SU-DHL-6 (cell line): ENCODE measurements at regions not wholly inside any gene's neighbourhood (a gene's known extent, or its start where the extent isn't known, plus 50 kb on each side); places are given as distances from the start of the nearest gene placed in this dataset.

Experiments
- H2AFZ ChIP-seq: fragments of 200-600 bp; sonication (generic); 2 replicates; pipeline ENCODE4 v1.6.1; 2014; ENCODE audit warnings: low read depth, mild to moderate bottlenecking, moderate library complexity, mixed read lengths, antibody characterized with exemption, low read length; ENCODE audit not compliant: severe bottlenecking
- H3F3A ChIP-seq: fragments of 200-600 bp; shearing (Covaris generic); 2 replicates; pipeline ENCODE4 v1.6.0; 2016; ENCODE audit warnings: antibody characterized with exemption, mild to moderate bottlenecking; ENCODE audit not compliant: insufficient read depth
- H3K27ac ChIP-seq: fragments of 200-600 bp; sonication (generic); 2 replicates; pipeline ENCODE4 v1.5.1; 2016; ENCODE audit warnings: low read depth, mild to moderate bottlenecking, low read length, moderate library complexity, mixed read lengths
- H3K27me3 ChIP-seq: fragments of 200-600 bp; sonication (generic), shearing (Covaris generic); 2 replicates; pipeline ENCODE4 v1.6.0; 2014; ENCODE audit warnings: mild to moderate bottlenecking, low read length
- H3K36me3 ChIP-seq: fragments of 200-600 bp; sonication (generic); 2 replicates; pipeline ENCODE4 v1.6.1; 2014; ENCODE audit warnings: mild to moderate bottlenecking, low read length, mixed read lengths
- H3K4me2 ChIP-seq: fragments of 300-600, 200-600 bp; shearing (Covaris generic), sonication (generic); 2 replicates; pipeline ENCODE4 v1.6.0; 2014; ENCODE audit warnings: low read length, low read depth, mild to moderate bottlenecking; ENCODE audit not compliant: poor library complexity, severe bottlenecking
- H3K4me3 ChIP-seq: fragments of 200-600 bp; sonication (generic); 2 replicates; pipeline ENCODE4 v1.5.1; 2014; ENCODE audit warnings: antibody characterized with exemption, low read length, mild to moderate bottlenecking, mixed read lengths; ENCODE audit not compliant: insufficient read depth, poor library complexity, severe bottlenecking
- H3K79me2 ChIP-seq: fragments of 200-600 bp; sonication (generic); 2 replicates; pipeline ENCODE4 v1.6.1; 2014; ENCODE audit warnings: mild to moderate bottlenecking, low read length, moderate library complexity; ENCODE audit not compliant: insufficient read depth
- H3K9ac ChIP-seq: fragments of 200-600 bp; sonication (generic); 2 replicates; pipeline ENCODE4 v1.7.0; 2014; ENCODE audit warnings: mild to moderate bottlenecking, low read length
- H3K9me2 ChIP-seq: fragments of 200-600 bp; sonication (generic); replicated peaks from 2 replicates; pipeline ENCODE4 v1.6.1; 2014; ENCODE audit warnings: low read length; ENCODE audit not compliant: insufficient read depth
- H3K9me3 ChIP-seq: fragments of 200-600 bp; sonication (generic); 2 replicates; pipeline ENCODE4 v1.6.1; 2014; ENCODE audit warnings: low read length, mixed read lengths; ENCODE audit not compliant: insufficient read depth
- H4K20me1 ChIP-seq: fragments of 200-600 bp; sonication (generic); 2 replicates; pipeline ENCODE4 v1.6.1; 2014; ENCODE audit warnings: low read depth, mild to moderate bottlenecking, antibody characterized with exemption, low read length, moderate library complexity, mixed read lengths
- EZH2phosphoT487 ChIP-seq: fragments of 200-600 bp; sonication (generic), shearing (Covaris generic); conservative IDR thresholded peaks from 2 replicates; pipeline ENCODE4 v1.6.1; 2018; ENCODE audit warnings: mild to moderate bottlenecking, antibody characterized with exemption, low read length, moderate library complexity, mixed read lengths
- TF ChIP-seq, protein P1 (sequence below): fragments of 200-600 bp; sonication (generic); IDR thresholded peaks from one replicate; pipeline ENCODE4 v1.5.1; 2017; ENCODE audit warnings: antibody characterized with exemption, mild to moderate bottlenecking, low read length, moderate library complexity; ENCODE audit not compliant: insufficient read depth, poor library complexity, severe bottlenecking

DNA sequence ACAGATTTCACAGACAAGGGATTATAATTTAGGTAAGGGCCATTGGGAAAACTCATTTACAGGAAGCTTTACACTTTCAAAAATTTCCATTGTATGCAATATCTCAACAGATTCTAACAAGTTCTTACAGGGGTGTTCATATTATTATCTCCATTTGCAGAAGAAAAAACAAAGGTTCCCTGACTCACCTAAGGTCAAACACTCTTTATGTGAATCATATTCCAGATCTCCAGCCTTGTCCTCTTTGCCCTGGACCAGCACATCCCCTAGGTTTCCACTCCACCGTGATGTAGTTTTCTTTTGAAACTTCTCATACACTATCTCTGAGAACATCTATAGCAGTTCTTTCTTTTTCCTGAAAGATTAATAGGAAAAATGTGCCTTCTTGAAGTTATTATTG is 96.4 kb upstream of the HS3ST1 start:
- Histone ChIP-seq H3K79me2 (no peaks in the 10 kb centered on the region), H3F3A (no peaks in the 10 kb centered on the region), H3K27ac (no peak overlapping the region), H3K36me3 (no peaks in the 10 kb centered on the region), H3K9me3 (no peaks in the 10 kb centered on the region), H3K4me2 (no peak overlapping the region), H3K4me3 (no peak overlapping the region), H4K20me1 (no peaks in the 10 kb centered on the region), H3K9me2 (no peaks in the 10 kb centered on the region), H3K27me3 (no peaks in the 10 kb centered on the region), H2AFZ (no peak overlapping the region), H3K9ac (no peak overlapping the region)
- TF ChIP-seq, protein P1, sequence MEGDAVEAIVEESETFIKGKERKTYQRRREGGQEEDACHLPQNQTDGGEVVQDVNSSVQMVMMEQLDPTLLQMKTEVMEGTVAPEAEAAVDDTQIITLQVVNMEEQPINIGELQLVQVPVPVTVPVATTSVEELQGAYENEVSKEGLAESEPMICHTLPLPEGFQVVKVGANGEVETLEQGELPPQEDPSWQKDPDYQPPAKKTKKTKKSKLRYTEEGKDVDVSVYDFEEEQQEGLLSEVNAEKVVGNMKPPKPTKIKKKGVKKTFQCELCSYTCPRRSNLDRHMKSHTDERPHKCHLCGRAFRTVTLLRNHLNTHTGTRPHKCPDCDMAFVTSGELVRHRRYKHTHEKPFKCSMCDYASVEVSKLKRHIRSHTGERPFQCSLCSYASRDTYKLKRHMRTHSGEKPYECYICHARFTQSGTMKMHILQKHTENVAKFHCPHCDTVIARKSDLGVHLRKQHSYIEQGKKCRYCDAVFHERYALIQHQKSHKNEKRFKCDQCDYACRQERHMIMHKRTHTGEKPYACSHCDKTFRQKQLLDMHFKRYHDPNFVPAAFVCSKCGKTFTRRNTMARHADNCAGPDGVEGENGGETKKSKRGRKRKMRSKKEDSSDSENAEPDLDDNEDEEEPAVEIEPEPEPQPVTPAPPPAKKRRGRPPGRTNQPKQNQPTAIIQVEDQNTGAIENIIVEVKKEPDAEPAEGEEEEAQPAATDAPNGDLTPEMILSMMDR, result no peak
- no peak for TF ChIP-seq EZH2phosphoT487

DNA sequence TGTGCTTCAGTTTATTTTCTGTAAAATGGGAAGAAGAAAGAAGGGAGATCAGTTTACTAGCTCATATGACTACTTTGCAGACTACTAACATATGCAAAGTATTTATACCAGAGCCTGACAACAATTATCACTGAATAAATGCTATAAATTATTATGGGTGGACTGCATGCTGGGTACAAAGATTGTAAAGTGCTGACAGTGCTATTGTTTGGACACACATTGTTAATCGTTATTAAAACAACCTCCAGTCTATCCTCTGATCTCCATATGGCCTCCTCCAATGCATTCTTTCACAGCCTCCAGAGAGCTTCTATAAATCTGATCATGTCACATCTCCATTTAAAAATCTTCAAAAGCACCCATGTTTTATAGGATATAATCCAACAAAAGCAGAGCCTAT is 90.1 kb upstream of the HS3ST1 start:
- Histone ChIP-seq H3K9ac (no peak overlapping the region), H3K27me3 (no peaks in the 10 kb centered on the region), H3K36me3 (no peaks in the 10 kb centered on the region), H2AFZ (no peak overlapping the region), H3K79me2 (no peaks in the 10 kb centered on the region), H3K9me3 (no peaks in the 10 kb centered on the region), H3F3A (no peaks in the 10 kb centered on the region), H3K4me3 (no peak overlapping the region), H3K4me2 (no peak overlapping the region), H3K27ac (no peak overlapping the region), H4K20me1 (no peaks in the 10 kb centered on the region), H3K9me2 (no peaks in the 10 kb centered on the region)
- TF ChIP-seq EZH2phosphoT487, result no peak
- TF ChIP-seq, protein P1, result no peak

DNA sequence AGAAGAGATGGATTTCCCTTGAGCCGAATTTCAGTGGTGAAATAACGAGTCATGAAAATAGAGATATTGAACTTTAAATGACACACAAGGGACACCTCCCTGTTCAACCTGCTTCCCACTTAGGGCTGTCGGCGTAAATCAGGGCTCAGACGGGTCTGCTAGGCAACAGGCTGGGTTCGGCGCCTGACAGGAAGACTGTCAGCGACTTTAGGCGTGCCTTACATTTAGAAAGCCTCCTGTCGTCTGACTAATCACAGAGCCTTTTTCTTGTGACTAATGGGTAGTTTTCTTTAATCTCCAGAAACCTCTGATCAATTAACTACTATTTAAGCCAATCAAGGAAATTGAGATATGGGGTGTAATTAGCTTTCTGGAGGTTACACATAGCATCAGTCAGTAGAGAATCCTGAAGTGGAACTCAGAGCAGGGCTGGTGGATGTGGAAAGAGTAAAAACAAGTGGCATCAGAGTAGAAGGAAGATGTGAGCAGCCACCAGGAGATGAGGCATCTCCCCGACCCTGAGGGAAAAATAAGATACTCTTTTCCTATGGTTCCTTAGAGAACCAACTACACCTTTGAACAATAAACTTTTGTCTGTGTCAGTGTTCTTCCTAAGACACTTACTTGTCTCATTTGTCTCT is 86.2 kb upstream of the HS3ST1 start:
- Histone ChIP-seq H3K79me2 (no peaks in the 10 kb centered on the region), H3K27ac (no peak overlapping the region), H3K9ac (no peak overlapping the region), H3K4me3 (no peak overlapping the region), H3F3A (no peaks in the 10 kb centered on the region), H4K20me1 (no peaks in the 10 kb centered on the region), H3K9me2 (no peaks in the 10 kb centered on the region), H3K36me3 (no peaks in the 10 kb centered on the region), H3K9me3 (no peaks in the 10 kb centered on the region), H2AFZ (no peak overlapping the region), H3K4me2 (no peak overlapping the region), H3K27me3 (no peaks in the 10 kb centered on the region)
- TF ChIP-seq, protein P1, result no peak
- TF ChIP-seq EZH2phosphoT487, result no peak
